IMR-90 (cell line): ENCODE measurements at regions not wholly inside any gene's neighbourhood (a gene's known extent, or its start where the extent isn't known, plus 50 kb on each side); places are given as distances from the start of the nearest gene placed in this dataset.

ENCODE experiments used
- ATAC-seq: fragments of 200-7000 bp; cut with Tn5 transposase; 2 replicates; pipeline ENCODE4 v1.9.1; 2020; ENCODE audit warnings: low read depth, mild to moderate bottlenecking, moderate library complexity
- BruUV-seq: library from RNA; stranded (reverse); fragments of 400-500 nt; replicated peaks from 2 replicates; lab custom pipeline; 2021; lab: Mats Ljungman, UMichigan
- CTCF ChIA-PET: fragments of 300-600 bp; formaldehyde crosslinking; extraction: SDS; loops from one replicate; lab custom pipeline; 2021; ENCODE audit warnings: antibody characterized with exemption; lab: Yijun Ruan, JAX
- POLR2A ChIA-PET: fragments of 300-600 bp; sonication (Branson Sonifier 250); formaldehyde crosslinking; loops from one replicate; lab custom pipeline; 2022; ENCODE audit warnings: antibody characterized with exemption; ENCODE audit not compliant: unreplicated experiment; lab: Charles Lee
- DNase-seq: peaks from one replicate; pipeline ENCODE4 v3.0.0; 2013
- H2AFZ ChIP-seq: replicated peaks from 2 replicates; pipeline ENCODE3; 2013; ENCODE audit warnings: low read length, mild to moderate bottlenecking; ENCODE audit not compliant: poor library complexity
- H2AK5ac ChIP-seq: 2 replicates; pipeline ENCODE4 v1.6.1; 2013; ENCODE audit warnings: low read depth, low read length, inconsistent platforms
- H2AK9ac ChIP-seq: replicated peaks from 2 replicates; pipeline ENCODE3; 2013; ENCODE audit warnings: mild to moderate bottlenecking, low read depth, low read length, moderate library complexity; ENCODE audit not compliant: poor library complexity
- H2BK120ac ChIP-seq: 2 replicates; pipeline ENCODE4 v1.6.1; 2013; ENCODE audit warnings: low read depth, low read length, inconsistent platforms
- H2BK15ac ChIP-seq: 3 replicates; pipeline ENCODE4 v1.6.1; 2013; ENCODE audit warnings: low read depth, low read length, inconsistent platforms
- H2BK20ac ChIP-seq: 2 replicates; pipeline ENCODE4 v1.6.1; 2013; ENCODE audit warnings: low read depth, mild to moderate bottlenecking, inconsistent platforms, low read length, moderate library complexity
- H2BK5ac ChIP-seq: 2 replicates; pipeline ENCODE4 v1.6.1; 2013; ENCODE audit warnings: mild to moderate bottlenecking, low read depth, low read length, inconsistent platforms; ENCODE audit not compliant: poor library complexity, severe bottlenecking
- H3K14ac ChIP-seq: replicated peaks from 2 replicates; pipeline ENCODE4 v1.6.1; 2013; ENCODE audit warnings: low read depth, low read length, inconsistent platforms
- H3K18ac ChIP-seq: 2 replicates; pipeline ENCODE4 v1.6.1; 2013; ENCODE audit warnings: low read depth, low read length, control low read depth
- H3K23ac ChIP-seq: 2 replicates; pipeline ENCODE4 v1.6.1; 2013; ENCODE audit warnings: low read depth, low read length, inconsistent platforms
- H3K27ac ChIP-seq: 2 replicates; pipeline ENCODE4 v1.5.1; 2013; ENCODE audit warnings: mild to moderate bottlenecking, control low read depth, low read length; ENCODE audit not compliant: insufficient read depth
- H3K27me3 ChIP-seq: 2 replicates; pipeline ENCODE4 v1.6.1; 2013; ENCODE audit warnings: low read length; ENCODE audit not compliant: control insufficient read depth, insufficient read depth
- H3K36me3 ChIP-seq: 2 replicates; pipeline ENCODE4 v1.6.1; 2013; ENCODE audit warnings: low read length, mixed read lengths; ENCODE audit not compliant: control insufficient read depth, insufficient read depth
- H3K4ac ChIP-seq: 2 replicates; pipeline ENCODE4 v1.6.1; 2013; ENCODE audit warnings: low read depth, low read length, inconsistent platforms
- H3K4me1 ChIP-seq: 2 replicates; pipeline ENCODE4 v1.6.1; 2013; ENCODE audit warnings: low read length, mixed read lengths; ENCODE audit not compliant: control insufficient read depth, insufficient read depth
- H3K4me2 ChIP-seq: 2 replicates; pipeline ENCODE4 v1.6.1; 2013; ENCODE audit warnings: low read depth, mild to moderate bottlenecking, control low read depth, low read length, moderate library complexity
- H3K4me3 ChIP-seq: 2 replicates; pipeline ENCODE4 v1.5.1; 2013; ENCODE audit warnings: low read depth, mild to moderate bottlenecking, control low read depth, low read length, moderate library complexity; ENCODE audit not compliant: insufficient read depth
- H3K56ac ChIP-seq: 2 replicates; pipeline ENCODE4 v1.6.1; 2013; ENCODE audit warnings: low read length, inconsistent platforms; ENCODE audit not compliant: insufficient read depth; ENCODE audit errors: extremely low read depth
- H3K79me1 ChIP-seq, 2 experiments: 2 replicates each; pipeline ENCODE4 v1.6.1; 2013; ENCODE audit warnings: low read length in 2 of 2, inconsistent platforms in 1 of 2, low read depth in 1 of 2
- H3K9ac ChIP-seq: 2 replicates; pipeline ENCODE4 v1.6.1; 2013; ENCODE audit warnings: low read depth, low read length, control low read depth
- H3K9me1 ChIP-seq: 2 replicates; pipeline ENCODE4 v1.6.1; 2013; ENCODE audit warnings: low read length, inconsistent platforms; ENCODE audit not compliant: insufficient read depth
- H3K9me3 ChIP-seq: 2 replicates; pipeline ENCODE4 v1.6.1; 2013; ENCODE audit warnings: low read length; ENCODE audit not compliant: control insufficient read depth, insufficient read depth
- H4K20me1 ChIP-seq: 2 replicates; pipeline ENCODE4 v1.6.1; 2013; ENCODE audit warnings: low read length, inconsistent platforms; ENCODE audit not compliant: insufficient read depth
- H4K5ac ChIP-seq: 2 replicates; pipeline ENCODE4 v1.6.1; 2013; ENCODE audit warnings: mild to moderate bottlenecking, low read depth, low read length, control low read depth
- H4K8ac ChIP-seq, 2 experiments: 2 replicates each; pipeline ENCODE4 v1.6.1; 2013; ENCODE audit warnings: low read depth in 2 of 2, low read length in 2 of 2, control low read depth in 1 of 2, inconsistent platforms in 1 of 2
- H4K91ac ChIP-seq: 2 replicates; pipeline ENCODE4 v1.6.1; 2013; ENCODE audit warnings: low read depth, low read length, inconsistent platforms; ENCODE audit not compliant: insufficient read depth
- CEBPB ChIP-seq: IDR thresholded peaks from 2 replicates; pipeline ENCODE4 v1.6.1; 2012; ENCODE audit warnings: low read depth, low read length, improper control_type of control experiment
- CHD1 ChIP-seq: IDR thresholded peaks from 2 replicates; pipeline ENCODE4 v1.6.1; 2012; ENCODE audit warnings: low read depth, low read length, improper control_type of control experiment
- CTCF ChIP-seq: conservative IDR thresholded peaks from 2 replicates; pipeline ENCODE4 v1.5.1; 2012; ENCODE audit warnings: mild to moderate bottlenecking, low read depth, low read length, improper control_type of control experiment
- NFE2L2 ChIP-seq: fragments of 150-350 bp; IDR thresholded peaks from 2 replicates; pipeline ENCODE4 v1.6.1; 2016; ENCODE audit warnings: low read depth, mild to moderate bottlenecking, low read length
- POLR2A ChIP-seq: IDR thresholded peaks from 2 replicates; pipeline ENCODE4 v1.6.1; 2012; ENCODE audit warnings: mild to moderate bottlenecking, low read depth, low read length
- USF2 ChIP-seq: fragments of 150-350 bp; IDR thresholded peaks from 2 replicates; pipeline ENCODE4 v1.6.1; 2017; ENCODE audit warnings: mild to moderate bottlenecking, antibody characterized with exemption, low read length, low read depth
- WGBS, 2 experiments: methylation state at CpG; one replicate each; pipeline versions ENCODE4 v1.1.5 to v1.1.7; 2013; ENCODE audit warnings: missing lambda C conversion rate in 2 of 2; ENCODE audit not compliant: insufficient read length in 1 of 2; ENCODE audit errors: extremely low coverage in 2 of 2; 5-methylcytosine and 5-hydroxymethylcytosine counted together
- dilution Hi-C: fragments of 300-500 bp; cut with HindIII; formaldehyde crosslinking; loops from one replicate; pipeline ENCODE4 v1.14.3; 2018; ENCODE audit warnings: low sequenced_read_pairs; ENCODE audit not compliant: unreplicated experiment
- in situ Hi-C: fragments of 300-500 bp; cut with MboI; formaldehyde crosslinking; loops from 3 replicates; pipeline ENCODE4 v1.14.3; 2019; ENCODE audit warnings: low sequenced_read_pairs, inconsistent platforms, mixed read lengths
- intact Hi-C: fragments of 100-400 bp; cut with micrococcal nuclease; formaldehyde crosslinking; loops from 2 replicates; pipeline ENCODE4 v1.10.0; 2022

GRCh38 chrX:40863671-40864070, 128.3 kb upstream of the MED14 start:
- Histone ChIP-seq H4K8ac (no peak overlapping the region), H3K23ac (no peak overlapping the region), H4K5ac (no peak overlapping the region), H3K79me1 (no peaks in the 10 kb centered on the region), H2BK15ac (no peak overlapping the region), H3K14ac (no peak overlapping the region), H3K9me3 (peaks cover 2% of the 10 kb centered on the region), H3K18ac (no peak overlapping the region), H3K4me3 (no peak overlapping the region), H4K91ac (no peak overlapping the region), H4K20me1 (no peaks in the 10 kb centered on the region), H3K9ac (no peak overlapping the region), H2AFZ (no peak overlapping the region), H2BK120ac (no peak overlapping the region), H3K9me1 (no peaks in the 10 kb centered on the region), H2BK20ac (no peak overlapping the region), H3K27ac (no peak overlapping the region), H2BK5ac (no peak overlapping the region), H2AK5ac (no peak overlapping the region), H3K4me1 (no peaks in the 10 kb centered on the region; the same call in 1 of the 2 replicates), H3K4ac (no peak overlapping the region), H2AK9ac (no peak overlapping the region), H3K4me2 (no peak overlapping the region), H3K36me3 (no peaks in the 10 kb centered on the region), H3K56ac (no peak overlapping the region), H3K27me3 (no peaks in the 10 kb centered on the region)
- no CpG with 5 or more reads among the region's 1 CpG for WGBS, 2 experiments
- ChIA-PET POLR2A (no interaction called here), CTCF (no interaction called here)
- intact Hi-C loops, result no loop called here
- dilution Hi-C loops, result no loop called here
- no TSS peak for BruUV-seq
- TF ChIP-seq POLR2A (no peak), CEBPB (no peak), CTCF (no peak), NFE2L2 (no peak), CHD1 (no peak), USF2 (no peak)
- ATAC-seq (no peak), DNase-seq (no peak)
- in situ Hi-C loops, result no loop called here
